Prostate gland (tissue), 2 donors: ENCODE measurements at regions not wholly inside any gene's neighbourhood (a gene's known extent, or its start where the extent isn't known, plus 50 kb on each side); places are given as distances from the start of the nearest gene placed in this dataset.

ENCODE experiments used
- CTCF ChIP-seq, 4 experiments: fragments of 200-600 bp in 2 of 4; fragments of 450-650 bp in 2 of 4; sonication (generic) in 2 of 4; IDR thresholded peaks; 1 replicate in 3 of 4; 2 replicates in 1 of 4; pipeline ENCODE4 v1.5.1; 2016 to 2019; ENCODE audit warnings: antibody characterized with exemption in 4 of 4, mild to moderate bottlenecking in 2 of 4, moderate library complexity in 2 of 4
- POLR2A ChIP-seq: fragments of 450-650 bp; IDR thresholded peaks from one replicate; pipeline ENCODE4 v1.6.1; 2016; ENCODE audit warnings: antibody characterized with exemption, mild to moderate bottlenecking
- POLR2AphosphoS5 ChIP-seq: sonication (generic); formaldehyde crosslinking; IDR thresholded peaks from one replicate; pipeline ENCODE4 v1.6.1; 2017; ENCODE audit warnings: antibody characterized with exemption

GRCh38 chr11:97800891-97801290 lies 1219.9 kb upstream of the CNTN5 start:
- TF ChIP-seq CTCF (IDR thresholded peaks at IDR 0.05) (no peak), POLR2AphosphoS5 (no peak), POLR2A (no peak)
